Left lung (tissue), 4 donors: ENCODE measurements at regions not wholly inside any gene's neighbourhood (a gene's known extent, or its start where the extent isn't known, plus 50 kb on each side); places are given as distances from the start of the nearest gene placed in this dataset.
"Not testable (repeated sequence)": the region's sequence is repeated elsewhere in the genome, so short reads cannot be mapped to it uniquely, and the experiment has no call there.

ENCODE experiments used
- ATAC-seq: fragments of 200-7000 bp; cut with Tn5 transposase; one replicate; pipeline ENCODE4 v1.9.1; 2020; ENCODE audit warnings: moderate library complexity
- DNase-seq, 4 donors: peaks; one replicate each; pipeline ENCODE4 v3.0.0-alpha.2; 2013 to 2020
- H3K27ac ChIP-seq, 2 donors: fragments of 200-600 bp; sonication (generic) in 1 of 2; one replicate each; pipeline versions ENCODE4 v1.5.0 to v1.8.0; 2020 to 2021
- H3K27me3 ChIP-seq, 2 donors: fragments of 200-600 bp; sonication (generic) in 1 of 2; one replicate each; pipeline versions ENCODE4 v1.5.0 to v1.8.0; 2020 to 2021
- H3K36me3 ChIP-seq, 2 donors: fragments of 200-600 bp; sonication (generic) in 1 of 2; one replicate each; pipeline versions ENCODE4 v1.5.0 to v1.8.0; 2020 to 2021
- H3K4me1 ChIP-seq, 2 donors: fragments of 200-600 bp; one replicate each; pipeline ENCODE4 v1.8.0; 2021
- H3K4me3 ChIP-seq, 2 donors: fragments of 200-600 bp; sonication (generic) in 1 of 2; one replicate each; pipeline versions ENCODE4 v1.5.0 to v1.8.0; 2020 to 2021; ENCODE audit warnings: mild to moderate bottlenecking in 1 of 2
- H3K9me3 ChIP-seq, 2 donors: fragments of 200-600 bp; sonication (generic) in 1 of 2; one replicate each; pipeline versions ENCODE4 v1.5.0 to v1.8.0; 2020 to 2021
- CTCF ChIP-seq, 2 donors: fragments of 200-600 bp; sonication (generic) in 1 of 2; IDR thresholded peaks; one replicate each; pipeline versions ENCODE4 v1.5.0 to v1.8.0; 2021; ENCODE audit warnings: antibody characterized with exemption in 2 of 2
- intact Hi-C, 2 donors: fragments of 100-400 bp; cut with DNase I; formaldehyde crosslinking; loops; one replicate each; pipeline versions ENCODE4 v1.11.2 to v1.14.2; 2022
- donor health status: DM: no; HTN: yes; CAD: no.
- donor health status: DM: no; HTN: no; CAD: no.

GRCh38 chr4:127400731-127401346 is 231.9 kb upstream of the INTU start:
- H3K4me3 ChIP-seq, result no peak overlapping the region
- ATAC-seq (peak; percentile 90), DNase-seq (peak in 3 of 4 donors; percentile 34 to 72 (median 54))
- TF ChIP-seq CTCF (IDR thresholded peaks at IDR 0.05), result peak; percentile 42 to 74
- no peaks in the 10 kb centered on the region for H3K9me3 ChIP-seq
- no peak overlapping the region for H3K27ac ChIP-seq
- H3K27me3 ChIP-seq, result no peaks in the 10 kb centered on the region
- intact Hi-C loops, result no loop called here
- H3K4me1 ChIP-seq, result no peaks in the 10 kb centered on the region
- H3K36me3 ChIP-seq, result no peaks in the 10 kb centered on the region

DNA sequence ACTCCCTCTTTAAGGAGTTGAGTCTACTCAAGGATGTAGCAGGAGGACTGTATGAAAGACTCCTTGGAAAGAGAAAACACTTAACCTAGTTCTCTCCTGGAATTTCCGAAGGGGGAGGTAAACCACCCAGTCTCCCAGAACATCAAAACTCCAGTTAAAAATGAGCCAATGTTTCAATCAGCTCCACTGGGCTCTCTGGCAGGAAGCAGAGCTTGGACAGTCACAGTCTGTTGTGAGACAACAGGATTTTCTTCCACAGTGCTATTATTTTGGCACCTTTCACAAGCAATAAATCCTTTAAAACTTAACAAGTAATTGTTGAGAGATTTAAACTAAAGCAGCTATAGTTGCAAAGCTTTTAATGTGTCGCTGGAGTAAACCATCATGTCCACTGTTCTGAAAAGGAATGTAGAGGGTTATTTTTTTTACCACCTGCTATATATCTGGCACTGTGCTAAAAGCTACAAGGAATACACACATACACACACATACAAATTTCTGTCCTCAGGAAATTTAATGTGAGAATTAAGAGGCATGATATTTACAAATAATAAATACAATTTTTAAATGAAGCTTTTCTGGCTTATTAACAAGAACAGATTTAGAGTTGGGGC is 229.2 kb upstream of the INTU start:
- ATAC-seq (peak; percentile 69), DNase-seq (no peak)
- Histone ChIP-seq H3K4me1 (no peaks in the 10 kb centered on the region), H3K27me3 (no peaks in the 10 kb centered on the region), H3K4me3 (no peak overlapping the region), H3K27ac (no peak overlapping the region), H3K36me3 (no peaks in the 10 kb centered on the region), H3K9me3 (peaks cover 0 to 15% of the 10 kb centered on the region in 2 donors)
- TF ChIP-seq CTCF (IDR thresholded peaks at IDR 0.05), result no peak
- intact Hi-C loops, result no loop called here

DNA sequence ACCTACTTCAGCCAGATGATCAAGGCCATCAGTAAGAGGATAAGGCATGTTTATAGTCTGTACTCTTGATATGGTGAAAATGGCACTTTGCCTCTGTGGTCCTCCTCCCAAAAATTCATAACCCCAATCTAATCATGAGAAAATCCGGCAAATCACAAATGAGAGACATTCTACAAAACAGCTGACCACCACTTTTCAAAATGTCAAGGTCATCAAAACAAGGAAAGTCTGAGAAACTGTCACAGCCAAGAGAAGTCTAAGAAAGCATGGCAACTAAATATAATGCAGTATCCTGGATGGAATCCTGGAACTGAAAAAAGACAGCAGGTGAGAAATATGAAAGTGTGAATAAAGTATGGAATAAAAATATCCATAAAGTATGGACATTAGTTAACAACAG is 226.6 kb upstream of the INTU start:
- intact Hi-C loops, result no loop called here
- TF ChIP-seq CTCF (IDR thresholded peaks at IDR 0.05), result no peak
- H3K4me3 ChIP-seq, result no peak overlapping the region

DNA sequence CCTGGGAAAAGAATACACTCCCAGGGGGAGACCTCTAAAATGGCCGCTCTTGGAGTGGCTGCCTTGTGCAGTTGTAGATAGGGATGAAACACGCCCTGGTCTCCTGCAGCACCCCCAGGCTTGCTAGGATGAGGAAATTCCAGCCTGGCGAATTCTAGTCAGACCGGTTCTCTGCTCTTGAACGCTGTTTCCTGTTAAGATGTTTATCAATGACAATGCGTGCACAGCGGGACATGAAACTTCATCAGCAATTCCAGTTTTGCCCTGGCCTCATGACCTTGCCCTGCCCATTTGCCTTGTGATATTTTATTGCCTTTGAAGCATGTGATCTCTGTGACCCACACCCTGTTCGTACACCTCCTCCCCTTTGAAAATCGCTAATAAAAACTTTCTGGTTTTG is 225.2 kb upstream of the INTU start:
- H3K36me3 ChIP-seq, intact Hi-C loops, H3K27me3 ChIP-seq: not testable (repeated sequence)

More for the DNA sequence above, 226.6 kb upstream of the INTU start:
- Histone ChIP-seq H3K27ac (no peak overlapping the region), H3K4me1 (no peaks in the 10 kb centered on the region), H3K36me3 (no peaks in the 10 kb centered on the region), H3K27me3 (no peaks in the 10 kb centered on the region), H3K9me3 (peaks cover 0 to 15% of the 10 kb centered on the region in 2 donors)
- ATAC-seq, result no peak
- no peak for DNase-seq

DNA sequence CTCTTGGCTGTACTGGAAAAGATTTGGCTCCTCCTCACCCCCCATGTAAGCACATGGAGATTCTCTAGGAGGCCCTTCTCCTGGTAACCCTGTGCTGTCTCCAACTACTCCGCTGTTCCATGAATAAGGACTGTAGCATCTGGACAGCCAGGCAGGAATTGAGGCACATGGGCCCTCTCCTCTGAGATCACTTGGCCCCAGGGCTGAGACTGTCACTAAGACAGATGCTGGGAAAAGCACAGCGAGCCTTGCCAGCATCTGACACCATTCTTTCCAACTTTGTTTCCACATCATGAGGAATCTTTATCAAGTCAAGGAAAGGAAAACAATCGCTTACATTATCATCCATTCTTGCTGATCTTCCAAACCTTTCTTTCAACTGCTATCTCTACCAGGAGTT is 222.6 kb upstream of the INTU start:
- intact Hi-C loops, result no loop called here
- DNase-seq, result peak in 2 of 4 donors; percentile 40 to 61
- Histone ChIP-seq H3K4me3 (no peak overlapping the region), H3K36me3 (no peaks in the 10 kb centered on the region), H3K4me1 (no peaks in the 10 kb centered on the region), H3K27ac (no peak overlapping the region), H3K9me3 (peaks cover 0 to 15% of the 10 kb centered on the region in 2 donors), H3K27me3 (no peaks in the 10 kb centered on the region)
- ATAC-seq, result peak; percentile 43
- TF ChIP-seq CTCF (IDR thresholded peaks at IDR 0.05), result no peak

More for the DNA sequence above, 225.2 kb upstream of the INTU start:
- not testable (repeated sequence) for H3K27ac ChIP-seq, ATAC-seq, H3K4me1 ChIP-seq, DNase-seq, H3K4me3 ChIP-seq
- H3K9me3 ChIP-seq, result peaks cover 0 to 15% of the 10 kb centered on the region in 2 donors
